Naive thymus-derived CD8-positive, alpha-beta T cell (primary cell): ENCODE measurements at regions not wholly inside any gene's neighbourhood (a gene's known extent, or its start where the extent isn't known, plus 50 kb on each side); places are given as distances from the start of the nearest gene placed in this dataset.

Source experiments
- ATAC-seq, 2 donors: fragments of 150-1000 bp; cut with Tn5 transposase in 1 of 2; sonication (Bioruptor Pico), chemical (Tn5 transposase) in 1 of 2; 1 replicate in 1 of 2; 2 replicates in 1 of 2; pipeline ENCODE4 v1.10.0; 2021; ENCODE audit warnings: mild to moderate bottlenecking in 2 of 2, moderate library complexity in 2 of 2
- POLR2A ChIA-PET: fragments of 350-600 bp; sonication (Branson Sonifier 250); formaldehyde crosslinking; loops from one replicate; lab custom pipeline; 2021; ENCODE audit warnings: antibody characterized with exemption; lab: Charles Lee
- DNase-seq, 10 donors: peaks; one replicate each; pipeline versions ENCODE4 v3.0.0 to v3.0.0-alpha.2; 2020 to 2022
- H3K27ac Mint-ChIP-seq, 10 donors: one replicate each; pipeline ENCODE4 v1.8.0; 2020 to 2022; ENCODE audit warnings: mild to moderate bottlenecking in 10 of 10, mixed read lengths in 10 of 10, moderate library complexity in 4 of 10, inconsistent platforms in 1 of 10
- H3K27me3 Mint-ChIP-seq, 5 donors: one replicate each; pipeline ENCODE4 v1.8.0; 2021 to 2022; ENCODE audit warnings: mixed read lengths in 5 of 5
- H3K36me3 Mint-ChIP-seq, 3 donors: one replicate each; pipeline ENCODE4 v1.8.0; 2020 to 2022; ENCODE audit warnings: mixed read lengths in 3 of 3, mild to moderate bottlenecking in 2 of 3, inconsistent platforms in 1 of 3
- H3K4me1 Mint-ChIP-seq, 4 donors: one replicate each; pipeline ENCODE4 v1.8.0; 2021 to 2022; ENCODE audit warnings: mixed read lengths in 4 of 4
- H3K4me3 Mint-ChIP-seq, 10 donors: one replicate each; pipeline ENCODE4 v1.8.0; 2020 to 2022; ENCODE audit warnings: mild to moderate bottlenecking in 10 of 10, mixed read lengths in 10 of 10, moderate library complexity in 6 of 10, inconsistent platforms in 1 of 10
- H3K9me3 Mint-ChIP-seq, 9 donors: one replicate each; pipeline ENCODE4 v1.8.0; 2020 to 2022; ENCODE audit warnings: mixed read lengths in 9 of 9, mild to moderate bottlenecking in 3 of 9, inconsistent platforms in 1 of 9, moderate library complexity in 1 of 9

DNA sequence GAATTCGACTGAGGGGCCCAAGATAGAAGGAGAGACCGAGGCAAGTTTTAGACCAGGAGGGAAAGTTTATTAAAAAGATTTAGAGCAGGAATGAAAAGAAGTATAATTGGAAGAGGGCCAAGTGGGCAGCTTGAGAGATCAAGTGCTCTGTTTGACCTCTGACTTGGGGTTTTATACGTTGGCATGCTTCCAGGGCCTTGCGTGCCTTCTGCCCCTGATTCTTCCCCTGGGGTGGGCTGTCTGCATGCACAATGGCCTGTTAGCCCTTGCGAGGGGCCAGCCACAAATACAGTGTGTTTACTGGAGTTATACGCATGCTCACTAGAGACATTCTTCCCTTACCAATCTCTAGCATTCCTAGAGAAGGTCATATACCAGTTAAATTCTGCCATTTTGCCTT is 70.7 kb upstream of the LARS2 start:
- Mint-ChIP-seq H3K27me3 (peaks cover 0 to 25% (median 12%) of the 10 kb centered on the region in 5 donors), H3K4me3 (no peak overlapping the region), H3K9me3 (peaks cover 0 to 5% (median 0%) of the 10 kb centered on the region in 9 donors), H3K27ac (peak overlapping the region in 1 of 10 donors; percentile 3), H3K36me3 (no peaks in the 10 kb centered on the region), H3K4me1 (peaks cover 0 to 7% (median 2%) of the 10 kb centered on the region in 4 donors)
- POLR2A ChIA-PET = interaction anchor here (0.7 kb wide), 1 partner anchor 127 kb away, joined by 4 read pairs; no protein-coding TSS in a partner anchor
- DNase-seq (no peak), ATAC-seq (no peak)

DNA sequence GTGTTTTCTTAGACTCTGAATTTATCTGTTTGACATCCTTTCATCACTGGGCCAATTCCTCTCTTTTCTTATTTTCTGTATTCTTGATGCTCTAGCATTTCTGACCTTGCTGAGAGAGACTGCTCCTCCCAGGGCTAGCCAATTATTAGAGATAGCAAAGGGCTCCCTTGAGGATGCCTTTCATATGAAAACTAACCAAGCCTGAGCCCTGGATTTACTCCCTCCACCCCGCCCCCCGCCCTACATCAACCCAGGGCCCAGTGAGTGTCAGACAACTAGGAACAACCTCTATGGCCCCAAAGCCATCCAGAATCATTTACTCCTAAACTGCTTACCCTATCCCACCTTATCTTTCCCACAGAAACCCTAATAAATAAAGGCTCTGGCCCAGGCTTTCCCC is 69.7 kb upstream of the LARS2 start:
- POLR2A ChIA-PET = no interaction called here
- Mint-ChIP-seq H3K27me3 (peaks cover 0 to 15% (median 4%) of the 10 kb centered on the region in 5 donors), H3K4me1 (peaks cover 0 to 7% (median 2%) of the 10 kb centered on the region in 4 donors), H3K36me3 (no peaks in the 10 kb centered on the region), H3K9me3 (peaks cover 0 to under 1% (median 0%) of the 10 kb centered on the region in 9 donors), H3K27ac (no peak overlapping the region), H3K4me3 (no peak overlapping the region)
- DNase-seq (no peak), ATAC-seq (no peak)

DNA sequence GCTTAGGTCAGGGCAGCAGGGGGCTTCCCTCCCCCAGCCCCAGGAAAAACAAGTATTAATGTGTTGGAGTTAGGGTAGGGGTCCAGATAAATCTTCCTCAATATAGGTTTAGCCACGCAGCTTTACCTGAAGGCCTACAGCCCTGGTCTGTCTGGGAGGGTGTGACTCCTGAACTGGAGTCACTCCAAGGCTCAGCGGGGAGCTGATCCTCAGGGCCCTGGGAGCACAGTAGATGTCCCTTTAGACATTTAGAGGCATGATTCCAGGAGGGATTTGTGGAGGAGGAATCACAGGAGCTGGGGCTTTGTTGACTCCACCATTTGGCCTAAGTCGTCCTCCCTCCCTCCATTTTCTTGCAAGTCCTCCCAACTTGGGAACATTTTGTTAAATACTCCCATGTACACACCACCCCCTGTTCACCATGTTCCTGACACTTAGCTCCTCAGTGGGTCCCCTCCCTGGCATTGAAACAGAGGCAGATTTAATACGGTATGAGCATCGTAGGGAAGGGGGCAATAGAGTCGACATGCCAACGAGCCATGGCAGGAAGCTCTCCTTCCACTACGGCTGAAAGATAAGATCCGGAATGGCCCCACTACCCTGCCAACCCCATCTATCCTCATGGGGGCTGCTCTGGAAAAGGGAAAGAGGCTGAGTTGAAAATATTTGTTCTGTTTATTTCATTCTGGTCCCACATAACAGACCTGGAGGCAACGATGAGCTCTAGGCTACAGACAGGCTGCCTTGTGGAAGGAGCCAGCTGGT is 69.0 kb upstream of the LARS2 start:
- H3K4me1 Mint-ChIP-seq = peaks cover 0 to 7% (median 2%) of the 10 kb centered on the region in 4 donors
- H3K27me3 Mint-ChIP-seq = peaks cover 0 to 15% (median 2%) of the 10 kb centered on the region in 5 donors
- POLR2A ChIA-PET = no interaction called here
- DNase-seq (no peak), ATAC-seq (no peak)
- no peak overlapping the region for H3K27ac Mint-ChIP-seq
- no peaks in the 10 kb centered on the region for H3K9me3 Mint-ChIP-seq
- H3K36me3 Mint-ChIP-seq = no peaks in the 10 kb centered on the region
- H3K4me3 Mint-ChIP-seq = no peak overlapping the region

DNA sequence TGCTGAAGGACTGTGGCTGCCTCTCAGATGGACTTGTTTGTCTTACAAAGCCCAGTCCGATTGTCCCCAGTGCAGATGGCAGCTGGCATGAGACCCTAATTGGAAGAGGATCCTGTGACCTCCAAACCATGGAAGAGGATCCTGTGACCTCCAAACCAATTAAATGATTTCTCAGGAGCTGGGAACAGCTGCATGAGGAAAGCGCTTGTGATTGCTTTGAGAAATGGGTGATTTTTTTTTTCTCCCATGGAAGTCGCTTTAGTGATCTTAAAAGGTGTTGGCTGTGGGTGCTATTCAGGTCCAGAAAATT is 68.4 kb upstream of the LARS2 start:
- Mint-ChIP-seq H3K36me3 (no peaks in the 10 kb centered on the region), H3K4me1 (peaks cover 0 to 7% (median 2%) of the 10 kb centered on the region in 4 donors), H3K4me3 (no peak overlapping the region), H3K27ac (no peak overlapping the region), H3K9me3 (no peaks in the 10 kb centered on the region), H3K27me3 (peaks cover 0 to 15% (median 4%) of the 10 kb centered on the region in 5 donors)
- DNase-seq (no peak), ATAC-seq (no peak)
- POLR2A ChIA-PET = no interaction called here

DNA sequence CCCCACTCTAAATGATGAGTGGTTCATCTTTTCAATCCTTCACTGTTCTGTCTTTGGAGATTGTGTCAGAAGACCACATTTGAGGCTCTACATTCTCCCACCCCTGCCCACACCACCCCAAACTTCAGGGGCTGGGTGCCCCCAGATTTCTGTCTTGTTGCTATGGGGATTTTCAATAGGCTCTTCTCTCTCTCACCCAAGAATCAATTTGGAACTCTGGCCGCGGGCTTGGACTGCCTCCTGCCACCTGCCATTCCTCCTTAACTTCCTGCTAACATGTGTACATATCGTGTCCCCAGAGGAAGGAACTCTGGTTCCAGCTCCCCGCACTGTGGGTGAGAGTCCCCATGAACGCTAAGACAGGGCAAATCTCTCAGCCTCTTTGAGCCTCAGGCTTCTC is 67.4 kb upstream of the LARS2 start:
- ATAC-seq (no peak), DNase-seq (no peak)
- Mint-ChIP-seq H3K27ac (peak overlapping the region in 1 of 10 donors; percentile 1), H3K36me3 (no peaks in the 10 kb centered on the region), H3K4me1 (peaks cover 0 to 7% (median 2%) of the 10 kb centered on the region in 4 donors), H3K4me3 (no peak overlapping the region), H3K9me3 (no peaks in the 10 kb centered on the region), H3K27me3 (peaks cover 0 to 21% (median 8%) of the 10 kb centered on the region in 5 donors)
- POLR2A ChIA-PET = no interaction called here

DNA sequence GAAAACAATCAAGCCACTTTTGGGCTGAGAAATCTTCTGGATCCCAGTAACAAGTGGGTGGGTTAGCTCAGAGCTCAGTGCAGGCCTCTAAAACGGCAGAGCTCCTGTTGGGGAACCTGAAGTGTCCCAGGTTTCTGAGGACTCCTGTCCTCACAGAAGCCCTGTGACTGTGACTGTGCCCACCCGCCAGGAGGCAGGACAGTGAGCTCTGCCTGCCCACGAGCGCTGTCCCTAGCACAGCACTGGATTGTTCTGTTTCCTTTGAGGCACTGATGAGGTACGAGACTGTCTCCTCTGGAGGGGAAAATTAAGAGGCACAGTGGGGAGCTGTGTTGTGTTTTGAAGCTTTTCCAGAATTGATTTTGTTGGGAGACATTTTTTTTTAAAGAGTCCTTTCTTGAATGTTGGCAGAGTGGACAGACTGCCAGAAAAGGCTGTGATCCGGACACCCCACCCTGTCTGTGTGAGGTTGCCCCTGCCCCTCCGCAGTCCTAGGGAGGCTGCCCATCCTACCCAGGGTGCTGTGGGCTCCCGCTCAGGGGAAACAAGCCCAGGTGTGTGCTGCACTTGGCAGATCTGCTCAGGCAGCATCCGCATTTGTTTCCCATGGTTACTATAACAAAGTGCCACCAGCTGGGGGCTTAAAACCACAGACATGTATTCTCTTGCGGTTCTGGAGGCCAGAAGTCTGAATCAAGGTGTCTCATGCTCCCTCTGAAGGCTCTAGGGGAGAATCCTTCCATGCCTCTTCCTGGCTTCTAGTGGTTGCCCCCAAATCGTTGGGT is 66.6 kb upstream of the LARS2 start:
- ATAC-seq (peak; percentile 64 to 81), DNase-seq (peak in 3 of 10 donors; percentile 9 to 30 (median 14))
- peak overlapping the region in 2 of 10 donors; percentile 21 to 57 for H3K27ac Mint-ChIP-seq
- POLR2A ChIA-PET = no interaction called here
- peaks cover 0 to 7% (median 2%) of the 10 kb centered on the region in 4 donors for H3K4me1 Mint-ChIP-seq
- H3K9me3 Mint-ChIP-seq = no peaks in the 10 kb centered on the region
- H3K27me3 Mint-ChIP-seq = peaks cover 0 to 26% (median 10%) of the 10 kb centered on the region in 5 donors
- no peak overlapping the region for H3K4me3 Mint-ChIP-seq
- H3K36me3 Mint-ChIP-seq = no peaks in the 10 kb centered on the region

DNA sequence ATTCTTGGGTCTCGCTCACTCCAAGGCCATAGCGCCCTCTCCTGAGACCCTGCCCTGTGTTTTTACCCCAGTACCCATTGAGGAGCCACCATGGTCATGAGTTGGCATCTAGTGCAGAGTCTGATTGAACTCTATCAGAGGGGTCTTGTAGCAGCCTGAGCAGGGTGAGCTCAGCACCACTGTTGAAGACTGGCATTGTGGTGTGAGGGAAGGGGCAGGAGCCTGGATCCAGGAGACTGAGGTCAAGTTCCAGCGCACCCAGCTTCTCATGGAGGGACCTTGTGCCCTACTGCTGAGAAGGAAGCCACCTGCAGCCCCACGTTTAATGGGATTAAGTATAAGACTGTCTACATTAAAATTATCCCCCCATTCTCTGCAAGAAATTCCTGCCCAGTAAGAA is 65.8 kb upstream of the LARS2 start:
- DNase-seq (no peak), ATAC-seq (no peak)
- POLR2A ChIA-PET = no interaction called here
- H3K27ac Mint-ChIP-seq = no peak overlapping the region
- peaks cover 0 to 26% (median 10%) of the 10 kb centered on the region in 5 donors for H3K27me3 Mint-ChIP-seq
- H3K4me1 Mint-ChIP-seq = peaks cover 0 to 7% (median 2%) of the 10 kb centered on the region in 4 donors
- H3K4me3 Mint-ChIP-seq = no peak overlapping the region
- H3K9me3 Mint-ChIP-seq = no peaks in the 10 kb centered on the region
- H3K36me3 Mint-ChIP-seq = no peaks in the 10 kb centered on the region

DNA sequence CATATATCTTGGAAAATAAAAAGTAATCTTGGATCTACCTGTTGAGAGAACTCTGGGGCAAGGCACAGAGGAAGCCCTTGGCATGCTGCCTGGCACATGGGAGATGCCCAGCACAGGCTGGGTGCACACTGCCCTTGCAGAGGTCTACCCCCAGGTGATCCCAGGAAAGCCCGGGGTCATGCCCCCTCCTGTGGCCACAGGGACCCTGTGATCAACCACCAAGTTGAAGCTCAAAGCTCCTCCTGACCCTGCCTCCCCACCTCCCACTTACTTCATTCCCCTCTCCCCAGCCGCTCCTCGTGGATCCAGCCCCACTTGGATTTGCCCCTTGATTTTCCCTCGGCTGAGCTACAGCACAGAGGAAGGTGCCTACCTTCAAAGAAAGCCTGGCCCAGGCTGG is 62.7 kb upstream of the LARS2 start:
- H3K27me3 Mint-ChIP-seq = peaks cover 2 to 20% (median 12%) of the 10 kb centered on the region in 5 donors
- POLR2A ChIA-PET = no interaction called here
- no peak for ATAC-seq
- H3K36me3 Mint-ChIP-seq = no peaks in the 10 kb centered on the region
- no peaks in the 10 kb centered on the region for H3K9me3 Mint-ChIP-seq
- no peak for DNase-seq
- no peak overlapping the region for H3K4me3 Mint-ChIP-seq
- H3K27ac Mint-ChIP-seq = no peak overlapping the region
- H3K4me1 Mint-ChIP-seq = peaks cover 0 to 19% (median 9%) of the 10 kb centered on the region in 4 donors

DNA sequence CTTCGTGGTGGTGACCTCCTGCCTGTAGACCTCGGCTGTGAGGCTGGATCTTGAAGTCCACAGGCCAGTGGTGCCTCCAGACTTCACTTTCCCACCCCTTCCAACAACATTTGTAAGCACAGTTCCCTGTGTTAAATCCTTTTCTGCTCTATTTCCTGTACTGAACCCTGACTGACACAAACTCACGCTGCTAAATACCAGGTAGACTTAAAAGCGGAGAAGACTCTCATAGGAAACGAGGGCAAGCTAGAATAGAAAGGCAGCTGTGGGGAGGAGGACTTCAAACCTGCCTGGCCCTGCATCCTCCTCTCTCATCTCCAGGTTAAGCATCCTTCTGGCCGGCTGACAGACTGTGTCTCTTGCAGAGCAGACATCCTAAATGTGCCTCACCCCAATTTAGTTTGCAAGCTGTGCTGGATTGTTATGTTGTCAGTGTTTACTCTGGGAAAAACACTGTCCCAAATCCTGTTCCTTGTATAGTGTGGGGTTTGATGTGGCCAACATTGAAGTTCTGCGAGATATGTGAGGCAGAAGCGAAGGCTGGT is 58.5 kb upstream of the LARS2 start:
- ATAC-seq = peak in 1 of 2 donors; percentile 61
- POLR2A ChIA-PET = no interaction called here
- H3K4me3 Mint-ChIP-seq = no peak overlapping the region
- peak in 2 of 10 donors; percentile 5 to 21 for DNase-seq
- peak overlapping the region in 2 of 10 donors; percentile 13 to 35 for H3K27ac Mint-ChIP-seq
- peaks cover 9 to 22% (median 20%) of the 10 kb centered on the region in 5 donors for H3K27me3 Mint-ChIP-seq
- no peaks in the 10 kb centered on the region for H3K36me3 Mint-ChIP-seq
- H3K9me3 Mint-ChIP-seq = no peaks in the 10 kb centered on the region
- H3K4me1 Mint-ChIP-seq = peaks cover 0 to 13% (median 7%) of the 10 kb centered on the region in 4 donors

DNA sequence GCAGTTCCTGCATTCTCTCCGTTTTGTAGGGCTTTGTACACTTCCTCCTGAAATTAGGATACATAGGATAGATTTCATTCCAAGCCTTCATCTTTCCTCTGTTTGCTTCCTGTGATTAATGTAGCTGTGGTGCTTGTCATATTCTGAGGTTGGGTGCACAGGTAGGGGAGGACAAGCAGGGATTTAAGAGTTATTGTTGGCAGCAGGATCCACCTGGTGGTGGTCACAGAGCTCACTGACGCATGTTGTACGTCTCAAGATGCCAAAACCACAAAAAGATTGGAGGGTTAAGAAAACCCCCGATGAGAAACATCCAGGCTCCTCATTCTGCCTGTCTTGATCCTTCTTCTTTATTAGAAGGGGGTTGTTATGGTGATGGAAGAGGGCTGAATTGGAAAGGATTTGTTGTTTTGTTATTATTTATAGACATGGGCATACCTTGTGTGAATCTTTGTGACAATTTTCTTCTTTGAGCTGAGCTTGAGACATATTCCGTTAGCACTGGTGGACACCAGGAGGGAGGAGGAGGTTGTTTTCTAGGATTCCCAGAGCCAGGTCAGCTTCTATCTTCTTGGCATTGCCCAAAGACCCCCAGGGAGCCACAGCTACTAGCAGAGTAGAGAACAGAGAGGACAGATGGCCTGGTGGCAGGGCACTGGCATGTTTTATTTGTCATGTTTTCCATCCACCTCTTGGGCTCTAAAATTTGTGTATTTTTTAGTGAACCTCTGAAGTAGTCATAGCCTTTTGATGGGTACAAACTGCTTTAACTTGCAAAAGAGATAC is 57.7 kb upstream of the LARS2 start:
- H3K36me3 Mint-ChIP-seq = no peaks in the 10 kb centered on the region
- H3K27me3 Mint-ChIP-seq = peaks cover 10 to 27% (median 25%) of the 10 kb centered on the region in 5 donors
- no peaks in the 10 kb centered on the region for H3K9me3 Mint-ChIP-seq
- POLR2A ChIA-PET = no interaction called here
- peaks cover 0 to 13% (median 7%) of the 10 kb centered on the region in 4 donors for H3K4me1 Mint-ChIP-seq
- peak overlapping the region in 1 of 10 donors; percentile 63 for H3K27ac Mint-ChIP-seq
- ATAC-seq (no peak), DNase-seq (peak in 1 of 10 donors; percentile 5)
- no peak overlapping the region for H3K4me3 Mint-ChIP-seq

DNA sequence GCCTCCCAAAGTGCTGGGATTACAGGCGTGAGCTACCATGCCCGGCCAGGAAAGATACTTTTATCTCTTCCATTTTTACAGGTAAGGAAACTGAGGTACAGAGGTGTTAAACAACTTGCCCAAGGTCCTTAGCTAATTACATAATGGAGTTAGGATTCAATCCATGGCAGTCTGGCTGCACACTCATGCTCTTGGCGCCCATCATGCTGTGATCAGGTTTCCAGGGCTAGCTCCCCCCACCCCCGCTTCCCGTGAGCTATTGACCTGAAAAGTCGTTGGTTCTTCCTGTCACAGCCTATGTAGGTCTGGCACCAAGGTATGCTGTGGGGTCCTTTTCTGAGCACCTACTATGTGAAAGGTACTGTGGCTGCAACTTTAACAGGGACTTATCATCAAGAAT is 55.9 kb upstream of the LARS2 start:
- no peak for ATAC-seq
- no peak for DNase-seq
- POLR2A ChIA-PET = no interaction called here
- Mint-ChIP-seq H3K9me3 (no peaks in the 10 kb centered on the region), H3K4me3 (no peak overlapping the region), H3K4me1 (peaks cover 0 to 13% (median 7%) of the 10 kb centered on the region in 4 donors), H3K27ac (no peak overlapping the region), H3K36me3 (no peaks in the 10 kb centered on the region), H3K27me3 (peaks cover 10 to 30% (median 26%) of the 10 kb centered on the region in 5 donors)

DNA sequence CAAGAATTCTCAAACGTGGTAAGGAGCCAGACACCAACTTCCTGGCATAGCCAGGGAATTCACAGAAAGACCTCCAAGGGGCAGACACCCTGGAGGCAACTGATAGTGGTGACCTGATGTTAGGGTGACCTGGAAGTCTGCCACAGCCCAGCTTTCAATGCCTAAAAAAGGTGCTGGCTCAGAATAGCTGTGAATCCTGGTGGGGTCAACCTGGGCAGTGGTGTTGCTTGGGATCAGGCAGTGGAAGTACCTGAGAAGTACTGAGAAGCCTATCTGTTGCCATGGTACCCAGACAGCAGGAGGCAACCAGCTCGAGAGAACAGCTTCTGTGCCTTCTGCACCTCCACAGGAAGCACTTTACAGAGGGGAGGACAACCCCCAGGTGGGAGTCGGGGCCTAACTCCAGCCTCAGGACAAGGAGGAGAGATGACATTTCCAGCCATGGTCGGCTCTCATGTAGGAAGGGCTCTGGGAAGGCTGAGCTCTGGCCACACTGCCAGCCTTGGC is 55.4 kb upstream of the LARS2 start:
- Mint-ChIP-seq H3K27ac (no peak overlapping the region), H3K4me1 (peaks cover 0 to 13% (median 7%) of the 10 kb centered on the region in 4 donors), H3K36me3 (no peaks in the 10 kb centered on the region), H3K9me3 (no peaks in the 10 kb centered on the region), H3K27me3 (peaks cover 10 to 30% (median 24%) of the 10 kb centered on the region in 5 donors), H3K4me3 (no peak overlapping the region)
- ATAC-seq (no peak), DNase-seq (no peak)
- POLR2A ChIA-PET = no interaction called here
